ENCODE measurements at regions not wholly inside any gene's neighbourhood (a gene's known extent, or its start where the extent isn't known, plus 50 kb on each side); places are given as distances from the start of the nearest gene placed in this dataset.

DNA sequence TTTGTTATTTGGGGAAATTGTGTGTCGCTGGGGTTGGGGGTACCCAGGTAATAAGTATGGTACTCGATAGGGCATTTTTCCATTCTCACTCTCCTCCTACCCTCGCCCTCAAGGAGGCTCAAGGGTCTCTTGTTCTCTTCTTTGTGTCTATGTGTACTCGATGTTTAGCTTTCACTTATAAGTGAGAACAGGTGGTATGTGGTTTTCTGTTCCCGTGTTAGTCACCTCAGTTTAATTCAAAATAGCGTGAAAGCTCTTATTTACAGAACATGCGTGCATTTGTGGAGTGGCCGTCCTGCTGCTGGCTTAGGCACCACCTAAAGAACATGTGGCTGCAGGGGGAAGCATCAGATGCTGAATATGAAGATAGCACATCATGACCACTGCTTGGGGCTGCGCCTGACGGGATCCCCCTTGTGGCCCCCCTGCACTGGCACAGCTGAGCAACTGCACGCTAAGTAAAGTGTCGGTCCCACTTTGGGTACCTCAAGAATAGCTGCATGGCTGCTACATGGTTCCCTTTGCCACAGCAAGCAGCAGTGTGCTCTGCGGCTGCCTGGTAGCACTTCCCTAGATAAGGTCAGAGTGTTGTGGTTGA is 569.0 kb downstream of the DCDC2C start:
- peak; percentile 71 for DNase-seq

DNA sequence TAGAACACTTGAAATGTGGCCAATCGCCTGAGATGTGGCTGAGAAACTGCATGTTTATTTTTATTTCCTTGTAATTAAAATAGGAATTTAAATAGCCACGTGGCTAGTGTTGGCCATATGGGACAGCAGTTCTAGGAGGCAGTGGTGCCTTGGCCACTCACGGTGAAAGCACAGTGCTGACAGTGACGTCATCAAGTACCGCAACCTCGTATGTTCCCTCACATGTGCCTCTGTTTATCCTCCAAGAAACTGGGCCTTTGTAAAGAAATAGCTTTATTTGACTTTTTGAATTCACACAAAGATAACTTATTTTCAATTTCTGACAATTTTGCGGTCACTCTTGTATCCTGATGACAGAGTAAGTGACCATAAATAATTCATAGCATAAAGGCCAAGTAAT is 575.0 kb downstream of the DCDC2C start:
- DNase-seq: no peak

GRCh38 chr2:4279431-4279830 is 576.1 kb downstream of the DCDC2C start:
- no peak for DNase-seq

GRCh38 chr2:4291430-4291829 is 588.1 kb downstream of the DCDC2C start:
- DNase-seq: no peak

GRCh38 chr2:4295680-4296079 is 592.3 kb downstream of the DCDC2C start:
- DNase-seq: no peak

- DNase-seq: no peak
Observed at GRCh38 chr2:4300616-4301015, 597.2 kb downstream of the DCDC2C start.

DNA sequence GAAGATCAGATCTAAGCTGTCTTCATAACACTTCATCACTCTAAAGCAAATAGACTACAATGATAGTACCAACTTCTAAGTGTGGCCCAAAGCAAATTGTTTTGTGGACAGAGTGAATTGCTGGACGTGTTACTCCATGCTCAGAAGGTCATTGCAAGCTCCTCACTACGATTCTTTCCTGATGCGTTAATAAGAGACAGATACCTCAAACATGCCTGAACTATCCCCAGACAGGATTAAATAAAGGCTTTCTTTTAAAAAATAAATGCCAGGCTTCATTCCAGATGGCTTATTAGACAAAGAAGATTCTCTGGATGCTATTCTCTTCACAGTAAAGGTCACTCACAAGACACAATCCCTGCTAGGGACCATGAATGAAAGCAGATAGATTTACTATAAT is 621.2 kb downstream of the DCDC2C start:
- no peak for DNase-seq

- DNase-seq: no peak
Observed at GRCh38 chr2:4336864-4337263, 633.5 kb downstream of the DCDC2C start.

DNA sequence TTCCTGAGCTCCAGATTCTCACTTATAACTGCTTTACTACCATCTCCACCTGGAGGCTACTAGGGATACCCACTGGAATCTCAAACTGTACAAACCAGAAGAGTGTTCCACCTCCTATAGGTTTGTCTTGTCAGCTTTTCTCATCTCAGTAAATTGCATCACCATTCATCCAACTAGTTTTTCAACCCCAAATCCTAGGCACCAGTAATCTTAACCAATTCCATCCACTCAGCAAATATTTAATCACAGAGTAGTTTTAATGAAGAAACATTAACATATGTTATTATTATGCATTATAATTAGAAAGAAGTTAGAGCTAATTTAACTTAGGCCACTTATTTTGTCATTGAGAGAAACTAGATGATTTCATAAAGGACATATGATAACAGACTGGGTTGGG is 635.0 kb downstream of the DCDC2C start:
- no peak for DNase-seq

DNA sequence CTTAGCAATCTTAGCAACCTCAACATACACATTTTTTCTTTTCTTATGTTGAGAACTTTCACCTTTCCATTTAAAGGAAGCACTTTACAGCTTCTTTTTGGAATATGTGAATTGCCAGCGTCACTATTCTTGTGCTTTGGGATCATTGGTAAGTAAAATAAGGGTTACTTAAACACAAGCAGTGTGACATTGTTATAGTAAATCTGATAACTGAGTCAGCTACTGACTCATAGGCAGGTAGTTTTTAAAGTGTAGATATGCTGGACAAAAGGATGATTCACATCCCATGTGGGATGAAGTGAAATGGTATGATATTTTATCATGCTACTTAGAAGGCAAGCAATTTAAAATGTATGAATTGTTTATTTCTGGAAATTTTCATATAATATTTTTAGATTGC is 637.2 kb downstream of the DCDC2C start:
- no peak for DNase-seq

GRCh38 chr2:4346628-4347027 is 643.3 kb downstream of the DCDC2C start:
- DNase-seq: no peak

- DNase-seq: no peak
Observed at GRCh38 chr2:4353668-4354067, 650.3 kb downstream of the DCDC2C start.

GRCh38 chr2:4354164-4354563 is 650.8 kb downstream of the DCDC2C start:
- DNase-seq: no peak

GRCh38 chr2:4354678-4355077 is 651.3 kb downstream of the DCDC2C start:
- no peak for DNase-seq

DNA sequence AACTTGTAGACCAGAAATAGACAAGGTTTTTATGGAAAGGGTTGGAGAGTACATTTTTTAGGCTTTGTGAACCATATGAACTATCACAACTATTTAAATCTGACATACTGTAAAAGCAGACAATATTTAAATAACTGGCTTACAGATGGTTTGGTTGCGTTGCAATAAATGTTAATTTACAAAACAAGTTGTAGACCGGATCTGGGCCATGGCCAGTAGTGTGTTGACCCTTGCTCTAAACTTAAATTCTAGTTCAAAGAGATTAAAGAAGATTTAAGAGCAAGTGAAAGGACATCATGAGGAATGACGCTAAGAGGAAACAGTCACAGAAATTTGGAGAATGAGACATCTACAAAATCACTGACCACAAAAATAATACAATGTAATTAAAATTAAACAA is 652.7 kb downstream of the DCDC2C start:
- DNase-seq: no peak

- DNase-seq: no peak
Observed at GRCh38 chr2:4356541-4356940, 653.2 kb downstream of the DCDC2C start.

- no peak for DNase-seq
Observed at GRCh38 chr2:4357121-4357520, 653.7 kb downstream of the DCDC2C start.

DNA sequence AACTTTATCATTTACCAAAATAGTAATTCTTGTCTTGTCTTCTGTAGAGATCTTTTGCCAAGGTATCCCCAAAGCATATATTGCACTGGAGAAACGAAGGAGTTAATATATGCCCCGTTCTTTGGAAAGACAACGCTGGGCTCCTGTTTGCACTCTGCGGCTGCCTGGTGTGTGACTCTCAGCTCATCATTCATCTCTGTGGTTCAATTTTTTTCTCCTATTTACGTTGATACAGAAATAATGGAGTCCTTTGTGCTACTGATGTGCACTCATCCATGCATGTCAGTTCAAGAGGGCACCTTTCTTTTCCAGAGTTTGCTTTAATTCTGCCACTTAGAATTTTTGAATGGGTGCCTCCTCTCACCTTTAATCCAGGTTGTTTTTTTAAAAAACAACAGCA is 655.5 kb downstream of the DCDC2C start:
- DNase-seq: peak; percentile 35

- no peak for DNase-seq
Observed at GRCh38 chr2:4368907-4369306, 665.5 kb downstream of the DCDC2C start.

DNA sequence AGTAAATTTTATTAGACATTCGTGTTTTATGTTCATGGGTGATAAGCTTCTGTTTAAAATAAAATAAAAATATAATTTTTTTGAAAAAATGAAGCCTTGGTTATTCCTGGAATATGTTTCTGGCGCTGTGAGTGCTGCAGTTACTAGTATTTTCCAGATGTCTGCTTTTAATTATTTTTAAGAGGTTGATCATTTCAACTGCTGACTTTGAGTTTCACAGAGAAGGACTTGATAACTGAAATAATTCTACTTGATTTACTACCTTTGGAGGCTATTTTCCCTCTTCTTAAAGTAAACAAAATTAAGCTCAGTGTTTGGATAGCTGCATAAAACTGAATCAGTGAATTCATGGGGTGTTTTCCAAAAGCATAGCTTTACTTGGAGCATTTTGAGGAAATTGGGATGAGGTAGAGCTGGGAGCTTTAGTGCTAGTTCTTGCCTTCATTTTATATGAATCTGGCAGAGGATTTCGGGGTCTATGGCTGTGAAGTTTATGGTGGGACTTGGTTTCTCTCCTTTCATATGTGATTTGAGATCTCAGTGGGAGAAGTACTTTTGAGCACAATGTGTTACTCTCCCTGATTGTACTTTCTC is 666.5 kb downstream of the DCDC2C start:
- no peak for DNase-seq

GRCh38 chr2:4370422-4371090 is 667.2 kb downstream of the DCDC2C start:
- DNase-seq: no peak

DNA sequence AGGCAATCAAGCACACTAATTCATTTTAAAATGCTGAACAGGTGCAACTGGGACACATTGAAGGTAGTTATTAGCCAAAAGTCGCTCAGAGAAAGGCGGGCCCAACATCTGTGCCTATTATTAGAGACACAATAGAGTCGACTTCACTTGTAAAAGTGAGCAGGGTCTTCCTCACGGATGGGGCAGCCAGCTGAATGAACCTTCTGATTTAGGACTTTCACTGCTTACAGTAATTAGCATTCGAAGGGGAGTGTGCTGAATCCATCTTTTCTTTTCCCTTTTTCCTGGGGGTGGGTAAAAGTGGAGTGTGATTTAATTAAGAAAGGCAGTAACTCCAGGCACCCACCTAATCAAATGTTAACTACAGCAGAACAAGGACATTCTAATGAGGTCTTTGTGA is 677.7 kb downstream of the DCDC2C start:
- no peak for DNase-seq

- DNase-seq: no peak
Observed at GRCh38 chr2:4381773-4382172, 678.4 kb downstream of the DCDC2C start.

- no peak for DNase-seq
Observed at GRCh38 chr2:4391013-4391412, 687.6 kb downstream of the DCDC2C start.

DNA sequence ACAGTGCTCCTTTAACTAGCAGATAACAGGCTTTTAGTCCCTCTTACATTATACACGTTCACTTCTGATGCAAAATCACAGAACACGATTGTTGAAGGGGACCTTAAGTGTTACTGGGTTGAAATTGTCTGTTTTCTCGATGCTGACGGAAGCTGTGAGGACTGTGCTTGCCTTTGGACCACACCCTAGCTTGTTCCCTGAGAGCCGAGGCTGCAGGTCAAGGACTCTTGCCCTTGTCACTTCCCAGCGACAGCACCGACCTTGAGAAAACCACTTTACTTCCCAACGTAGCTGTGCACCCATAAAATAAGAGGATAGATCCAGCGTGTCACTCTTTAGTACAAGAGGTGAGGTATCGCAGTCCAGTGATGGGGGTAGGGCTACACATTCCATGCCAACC is 701.0 kb downstream of the DCDC2C start:
- no peak for DNase-seq
